ENCODE measurements at regions not wholly inside any gene's neighbourhood (a gene's known extent, or its start where the extent isn't known, plus 50 kb on each side); places are given as distances from the start of the nearest gene placed in this dataset.

GRCh38 chr11:121801394-121801748 lies 314.6 kb downstream of the BLID start:
- intact Hi-C loops (cut with DNase I), result loop anchor here in 1 of 10 donors (10.0 kb wide), 1 partner anchor 127 kb away; no protein-coding TSS in a partner anchor
- peak overlapping the region in 6 of 12 donors; percentile 2 to 71 (median 48) for H3K27ac ChIP-seq
- WGBS, 4 donors, result 51 to 60% (median 53%) methylated on average over 3 of the region's 3 CpGs

GRCh38 chr11:121800731-121801393 lies 315.2 kb downstream of the BLID start:
- Histone ChIP-seq H3K4me3 (no peak overlapping the region), H3K27me3 (no peaks in the 10 kb centered on the region), H3K27ac (peak overlapping the region in 7 of 12 donors; percentile 2 to 71 (median 47)), H3K36me3 (no peaks in the 10 kb centered on the region), H3K4me1 (peaks cover 0 to 15% (median 3%) of the 10 kb centered on the region in 12 donors), H3K9me3 (peaks cover 0 to 12% (median 3%) of the 10 kb centered on the region in 12 donors)
- ATAC-seq (peak in 3 of 4 donors; percentile 32 to 61 (median 44)), DNase-seq (peak in 1 of 5 donors; percentile 29)
- TF ChIP-seq, protein P1, sequence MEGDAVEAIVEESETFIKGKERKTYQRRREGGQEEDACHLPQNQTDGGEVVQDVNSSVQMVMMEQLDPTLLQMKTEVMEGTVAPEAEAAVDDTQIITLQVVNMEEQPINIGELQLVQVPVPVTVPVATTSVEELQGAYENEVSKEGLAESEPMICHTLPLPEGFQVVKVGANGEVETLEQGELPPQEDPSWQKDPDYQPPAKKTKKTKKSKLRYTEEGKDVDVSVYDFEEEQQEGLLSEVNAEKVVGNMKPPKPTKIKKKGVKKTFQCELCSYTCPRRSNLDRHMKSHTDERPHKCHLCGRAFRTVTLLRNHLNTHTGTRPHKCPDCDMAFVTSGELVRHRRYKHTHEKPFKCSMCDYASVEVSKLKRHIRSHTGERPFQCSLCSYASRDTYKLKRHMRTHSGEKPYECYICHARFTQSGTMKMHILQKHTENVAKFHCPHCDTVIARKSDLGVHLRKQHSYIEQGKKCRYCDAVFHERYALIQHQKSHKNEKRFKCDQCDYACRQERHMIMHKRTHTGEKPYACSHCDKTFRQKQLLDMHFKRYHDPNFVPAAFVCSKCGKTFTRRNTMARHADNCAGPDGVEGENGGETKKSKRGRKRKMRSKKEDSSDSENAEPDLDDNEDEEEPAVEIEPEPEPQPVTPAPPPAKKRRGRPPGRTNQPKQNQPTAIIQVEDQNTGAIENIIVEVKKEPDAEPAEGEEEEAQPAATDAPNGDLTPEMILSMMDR (IDR thresholded peaks at IDR 0.05), result no peak
- TF ChIP-seq POLR2A (IDR thresholded peaks at IDR 0.05), result no peak
- WGBS, 4 donors, result 19 to 22% (median 20%) methylated on average over 10 of the region's 10 CpGs
- intact Hi-C loops (cut with DNase I), result loop anchor here in 1 of 10 donors (10.0 kb wide), 1 partner anchor 126 kb away; no protein-coding TSS in a partner anchor

More at GRCh38 chr11:121801394-121801748, 314.6 kb downstream of the BLID start:
- peaks cover 0 to 12% (median 3%) of the 10 kb centered on the region in 12 donors for H3K9me3 ChIP-seq
- H3K4me3 ChIP-seq, result no peak overlapping the region
- DNase-seq (no peak), ATAC-seq (no peak)
- H3K4me1 ChIP-seq, result peaks cover 0 to 15% (median 3%) of the 10 kb centered on the region in 12 donors
- no peaks in the 10 kb centered on the region for H3K36me3 ChIP-seq
- TF ChIP-seq, protein P1 (IDR thresholded peaks at IDR 0.05), result no peak
- TF ChIP-seq POLR2A (IDR thresholded peaks at IDR 0.05), result no peak
- no peaks in the 10 kb centered on the region for H3K27me3 ChIP-seq

GRCh38 chr11:121800240-121800639 lies 315.8 kb downstream of the BLID start:
- Histone ChIP-seq H3K9me3 (peaks cover 0 to 12% (median 3%) of the 10 kb centered on the region in 12 donors), H3K27me3 (no peaks in the 10 kb centered on the region), H3K4me1 (peaks cover 0 to 15% (median 3%) of the 10 kb centered on the region in 12 donors), H3K36me3 (no peaks in the 10 kb centered on the region), H3K4me3 (no peak overlapping the region), H3K27ac (peak overlapping the region in 5 of 12 donors; percentile 35 to 71 (median 48))
- intact Hi-C loops (cut with DNase I), result loop anchor here in 1 of 10 donors (10.0 kb wide), 1 partner anchor 125 kb away; no protein-coding TSS in a partner anchor
- TF ChIP-seq, protein P1 (IDR thresholded peaks at IDR 0.05), result no peak
- no peak for TF ChIP-seq POLR2A (IDR thresholded peaks at IDR 0.05)
- no peak for DNase-seq
- ATAC-seq, result no peak

DNA sequence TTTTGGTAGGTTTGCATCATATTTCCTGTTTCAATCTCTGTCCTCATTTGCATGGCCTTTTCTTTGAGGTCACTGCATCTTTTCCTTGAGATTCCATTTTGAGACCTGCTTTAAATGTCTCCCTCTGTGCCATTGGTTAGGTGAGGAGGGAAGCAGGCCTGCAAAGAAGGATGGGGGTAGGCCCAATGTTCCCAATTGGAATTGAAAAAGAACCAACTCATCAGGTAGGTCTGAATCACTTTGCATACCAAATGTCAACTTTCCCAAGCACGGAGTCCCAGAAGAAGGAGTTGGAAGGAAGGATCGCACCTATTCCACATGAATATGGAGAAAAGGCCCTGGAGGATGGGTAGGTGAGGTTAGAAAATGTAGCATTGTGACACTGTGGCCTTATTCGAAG lies 318.5 kb downstream of the BLID start:
- peaks cover 0 to 15% (median 3%) of the 10 kb centered on the region in 12 donors for H3K4me1 ChIP-seq
- DNase-seq, result no peak
- no peak overlapping the region for H3K27ac ChIP-seq
- H3K4me3 ChIP-seq, result no peak overlapping the region
- no peaks in the 10 kb centered on the region for H3K36me3 ChIP-seq
- ATAC-seq, result no peak
- H3K9me3 ChIP-seq, result peaks cover 0 to 12% (median 3%) of the 10 kb centered on the region in 12 donors
- 94 to 99% (median 96%) methylated on average over 3 of the region's 3 CpGs for WGBS, 4 donors
- H3K27me3 ChIP-seq, result no peaks in the 10 kb centered on the region
- intact Hi-C loops (cut with DNase I), result no loop called here
- TF ChIP-seq, protein P1 (IDR thresholded peaks at IDR 0.05), result no peak
- no peak for TF ChIP-seq POLR2A (IDR thresholded peaks at IDR 0.05)
